ENCODE measurements at regions not wholly inside any gene's neighbourhood (a gene's known extent, or its start where the extent isn't known, plus 50 kb on each side); places are given as distances from the start of the nearest gene placed in this dataset.

DNA sequence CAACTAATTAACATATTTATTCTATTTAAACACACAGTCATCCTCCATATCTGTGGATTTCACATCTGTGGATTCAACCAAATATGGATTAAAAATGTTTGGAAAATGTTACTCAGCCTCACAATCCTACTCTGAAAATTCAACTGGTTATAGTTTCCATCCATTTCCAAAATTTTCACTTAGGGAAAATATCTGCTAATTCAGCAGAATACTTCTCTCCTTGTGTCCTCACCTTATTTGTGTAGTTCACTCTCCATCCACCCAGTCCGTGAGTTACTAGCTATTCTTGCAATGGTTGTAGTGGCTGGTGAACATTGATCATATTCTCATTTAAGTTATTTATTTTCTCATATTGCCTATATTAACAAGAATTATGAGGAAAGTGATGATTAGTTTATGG, 77.6 kb upstream of the PRKCQ start:
- H3K4me3 Mint-ChIP-seq (ENCODE audit: unreplicated experiment): no peak overlapping the region
- TF ChIP-seq, protein P1, sequence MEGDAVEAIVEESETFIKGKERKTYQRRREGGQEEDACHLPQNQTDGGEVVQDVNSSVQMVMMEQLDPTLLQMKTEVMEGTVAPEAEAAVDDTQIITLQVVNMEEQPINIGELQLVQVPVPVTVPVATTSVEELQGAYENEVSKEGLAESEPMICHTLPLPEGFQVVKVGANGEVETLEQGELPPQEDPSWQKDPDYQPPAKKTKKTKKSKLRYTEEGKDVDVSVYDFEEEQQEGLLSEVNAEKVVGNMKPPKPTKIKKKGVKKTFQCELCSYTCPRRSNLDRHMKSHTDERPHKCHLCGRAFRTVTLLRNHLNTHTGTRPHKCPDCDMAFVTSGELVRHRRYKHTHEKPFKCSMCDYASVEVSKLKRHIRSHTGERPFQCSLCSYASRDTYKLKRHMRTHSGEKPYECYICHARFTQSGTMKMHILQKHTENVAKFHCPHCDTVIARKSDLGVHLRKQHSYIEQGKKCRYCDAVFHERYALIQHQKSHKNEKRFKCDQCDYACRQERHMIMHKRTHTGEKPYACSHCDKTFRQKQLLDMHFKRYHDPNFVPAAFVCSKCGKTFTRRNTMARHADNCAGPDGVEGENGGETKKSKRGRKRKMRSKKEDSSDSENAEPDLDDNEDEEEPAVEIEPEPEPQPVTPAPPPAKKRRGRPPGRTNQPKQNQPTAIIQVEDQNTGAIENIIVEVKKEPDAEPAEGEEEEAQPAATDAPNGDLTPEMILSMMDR (IDR thresholded peaks at IDR 0.05; ENCODE audit: unreplicated experiment): no peak
- no peaks in the 10 kb centered on the region for H3K4me1 Mint-ChIP-seq (ENCODE audit: unreplicated experiment)
- H3K27ac Mint-ChIP-seq (ENCODE audit: unreplicated experiment): no peak overlapping the region
- H3K36me3 Mint-ChIP-seq (ENCODE audit: low read depth, unreplicated experiment): no peaks in the 10 kb centered on the region
- no peaks in the 10 kb centered on the region for H3K9me3 Mint-ChIP-seq (ENCODE audit: unreplicated experiment)
- DNase-seq (ENCODE audit: low spot score): no peak
- no peaks in the 10 kb centered on the region for H3K27me3 Mint-ChIP-seq (ENCODE audit: unreplicated experiment)

DNA sequence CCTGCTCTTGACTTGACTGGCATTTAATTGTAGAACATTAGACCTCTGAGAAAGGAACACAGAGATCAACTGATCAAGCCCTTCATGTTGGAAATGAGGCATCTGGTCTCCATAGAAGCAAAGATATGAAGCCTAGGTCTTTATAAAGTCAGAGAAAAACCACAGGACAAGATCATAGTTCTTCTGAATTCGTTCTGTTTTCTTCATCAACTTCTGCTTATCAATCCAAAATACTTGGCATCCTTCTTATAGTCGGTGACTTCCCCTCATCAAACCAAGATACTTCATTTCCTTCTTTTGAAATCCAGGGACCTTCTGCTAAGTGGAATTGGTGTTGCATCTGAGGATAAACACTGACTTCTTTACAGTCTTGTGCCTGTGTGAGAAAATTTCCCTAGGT, 77.1 kb upstream of the PRKCQ start:
- H3K4me1 Mint-ChIP-seq (ENCODE audit: unreplicated experiment): no peaks in the 10 kb centered on the region
- no peak overlapping the region for H3K4me3 Mint-ChIP-seq (ENCODE audit: unreplicated experiment)
- H3K9me3 Mint-ChIP-seq (ENCODE audit: unreplicated experiment): no peaks in the 10 kb centered on the region
- H3K27ac Mint-ChIP-seq (ENCODE audit: unreplicated experiment): no peak overlapping the region
- DNase-seq (ENCODE audit: low spot score): no peak
- H3K36me3 Mint-ChIP-seq (ENCODE audit: low read depth, unreplicated experiment): no peaks in the 10 kb centered on the region
- no peaks in the 10 kb centered on the region for H3K27me3 Mint-ChIP-seq (ENCODE audit: unreplicated experiment)
- TF ChIP-seq, protein P1 (IDR thresholded peaks at IDR 0.05; ENCODE audit: unreplicated experiment): no peak

DNA sequence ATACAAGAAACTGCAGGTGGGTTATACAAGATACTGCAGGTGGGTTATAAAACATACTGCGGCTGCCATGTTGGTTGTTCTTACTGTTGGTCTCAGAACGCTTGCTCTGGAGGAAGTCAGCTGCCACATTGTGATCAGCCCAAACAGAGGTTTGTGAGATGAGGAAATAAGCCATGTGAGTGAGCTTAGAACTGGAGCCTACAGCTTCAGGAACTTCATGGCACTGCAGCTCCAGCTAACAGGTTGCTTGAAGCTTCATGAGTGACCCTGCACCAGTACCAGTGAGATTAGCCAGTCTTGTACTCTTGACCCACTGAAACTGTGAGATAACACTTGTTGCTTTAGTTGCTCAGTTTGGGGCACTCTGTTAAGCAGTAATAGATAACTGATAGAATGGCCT, 74.5 kb upstream of the PRKCQ start:
- Mint-ChIP-seq H3K4me3 (ENCODE audit: unreplicated experiment) (no peak overlapping the region), H3K9me3 (ENCODE audit: unreplicated experiment) (no peaks in the 10 kb centered on the region), H3K4me1 (ENCODE audit: unreplicated experiment) (no peaks in the 10 kb centered on the region), H3K27ac (ENCODE audit: unreplicated experiment) (no peak overlapping the region), H3K36me3 (ENCODE audit: low read depth, unreplicated experiment) (no peaks in the 10 kb centered on the region), H3K27me3 (ENCODE audit: unreplicated experiment) (no peaks in the 10 kb centered on the region)
- no peak for DNase-seq (ENCODE audit: low spot score)
- TF ChIP-seq, protein P1 (IDR thresholded peaks at IDR 0.05; ENCODE audit: unreplicated experiment): no peak

DNA sequence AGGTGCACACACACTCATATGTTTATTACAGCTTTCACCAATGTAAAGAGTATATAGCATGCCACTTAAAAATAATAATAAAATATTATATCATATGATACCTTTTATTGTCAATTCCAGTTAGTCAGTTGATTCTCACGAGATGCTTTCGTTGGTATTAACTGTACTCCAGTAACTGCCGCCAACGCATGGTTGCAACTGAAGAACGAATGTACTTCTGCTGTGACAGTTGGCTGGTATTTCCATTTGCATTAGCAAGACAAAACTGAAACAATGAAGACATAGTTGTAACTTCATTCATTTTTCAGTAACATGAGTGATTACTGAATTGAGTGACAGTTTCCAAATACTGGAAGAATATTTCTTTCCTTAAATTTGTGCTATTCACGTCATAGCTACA, 70.5 kb upstream of the PRKCQ start:
- H3K36me3 Mint-ChIP-seq (ENCODE audit: low read depth, unreplicated experiment): no peaks in the 10 kb centered on the region
- H3K27me3 Mint-ChIP-seq (ENCODE audit: unreplicated experiment): no peaks in the 10 kb centered on the region
- TF ChIP-seq, protein P1 (IDR thresholded peaks at IDR 0.05; ENCODE audit: unreplicated experiment): no peak
- no peak for DNase-seq (ENCODE audit: low spot score)
- no peaks in the 10 kb centered on the region for H3K4me1 Mint-ChIP-seq (ENCODE audit: unreplicated experiment)
- H3K4me3 Mint-ChIP-seq (ENCODE audit: unreplicated experiment): no peak overlapping the region
- no peak overlapping the region for H3K27ac Mint-ChIP-seq (ENCODE audit: unreplicated experiment)
- no peaks in the 10 kb centered on the region for H3K9me3 Mint-ChIP-seq (ENCODE audit: unreplicated experiment)

DNA sequence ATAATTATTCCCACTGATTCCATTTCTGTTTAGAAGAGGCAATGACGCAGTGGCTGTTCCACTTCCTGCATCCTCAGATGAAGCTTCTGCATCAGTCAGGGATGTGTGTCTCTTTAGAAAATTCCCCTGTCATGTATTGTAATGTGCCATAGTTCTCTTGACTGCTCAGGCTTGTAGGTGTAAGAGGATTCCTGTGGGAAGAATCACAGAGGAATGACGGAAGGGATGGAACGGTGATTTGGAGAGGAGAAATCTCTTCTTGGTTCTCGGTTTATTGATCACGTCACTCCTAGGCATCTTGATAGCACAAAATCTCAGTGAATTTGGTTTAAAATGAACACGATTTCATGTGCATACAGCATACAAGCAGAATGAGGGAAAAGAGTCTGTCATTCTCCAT, 69.8 kb upstream of the PRKCQ start:
- Mint-ChIP-seq H3K9me3 (ENCODE audit: unreplicated experiment) (no peaks in the 10 kb centered on the region), H3K27ac (ENCODE audit: unreplicated experiment) (no peak overlapping the region), H3K36me3 (ENCODE audit: low read depth, unreplicated experiment) (no peaks in the 10 kb centered on the region), H3K4me1 (ENCODE audit: unreplicated experiment) (no peaks in the 10 kb centered on the region), H3K27me3 (ENCODE audit: unreplicated experiment) (no peaks in the 10 kb centered on the region), H3K4me3 (ENCODE audit: unreplicated experiment) (no peak overlapping the region)
- TF ChIP-seq, protein P1 (IDR thresholded peaks at IDR 0.05; ENCODE audit: unreplicated experiment): no peak
- DNase-seq (ENCODE audit: low spot score): no peak
